IMR-90 (cell line): ENCODE measurements at regions not wholly inside any gene's neighbourhood (a gene's known extent, or its start where the extent isn't known, plus 50 kb on each side); places are given as distances from the start of the nearest gene placed in this dataset.

Experiments used
- ATAC-seq: fragments of 200-7000 bp; cut with Tn5 transposase; 2 replicates; pipeline ENCODE4 v1.9.1; 2020; ENCODE audit warnings: low read depth, mild to moderate bottlenecking, moderate library complexity
- BruUV-seq: library from RNA; stranded (reverse); fragments of 400-500 nt; replicated peaks from 2 replicates; lab custom pipeline; 2021; lab: Mats Ljungman, UMichigan
- CTCF ChIA-PET: fragments of 300-600 bp; formaldehyde crosslinking; extraction: SDS; loops from one replicate; lab custom pipeline; 2021; ENCODE audit warnings: antibody characterized with exemption; lab: Yijun Ruan, JAX
- POLR2A ChIA-PET: fragments of 300-600 bp; sonication (Branson Sonifier 250); formaldehyde crosslinking; loops from one replicate; lab custom pipeline; 2022; ENCODE audit warnings: antibody characterized with exemption; ENCODE audit not compliant: unreplicated experiment; lab: Charles Lee
- DNase-seq: peaks from one replicate; pipeline ENCODE4 v3.0.0; 2013
- H2AFZ ChIP-seq: replicated peaks from 2 replicates; pipeline ENCODE3; 2013; ENCODE audit warnings: low read length, mild to moderate bottlenecking; ENCODE audit not compliant: poor library complexity
- H2AK5ac ChIP-seq: 2 replicates; pipeline ENCODE4 v1.6.1; 2013; ENCODE audit warnings: low read depth, low read length, inconsistent platforms
- H2AK9ac ChIP-seq: replicated peaks from 2 replicates; pipeline ENCODE3; 2013; ENCODE audit warnings: mild to moderate bottlenecking, low read depth, low read length, moderate library complexity; ENCODE audit not compliant: poor library complexity
- H2BK120ac ChIP-seq: 2 replicates; pipeline ENCODE4 v1.6.1; 2013; ENCODE audit warnings: low read depth, low read length, inconsistent platforms
- H2BK15ac ChIP-seq: 3 replicates; pipeline ENCODE4 v1.6.1; 2013; ENCODE audit warnings: low read depth, low read length, inconsistent platforms
- H2BK20ac ChIP-seq: 2 replicates; pipeline ENCODE4 v1.6.1; 2013; ENCODE audit warnings: low read depth, mild to moderate bottlenecking, inconsistent platforms, low read length, moderate library complexity
- H2BK5ac ChIP-seq: 2 replicates; pipeline ENCODE4 v1.6.1; 2013; ENCODE audit warnings: mild to moderate bottlenecking, low read depth, low read length, inconsistent platforms; ENCODE audit not compliant: poor library complexity, severe bottlenecking
- H3K14ac ChIP-seq: replicated peaks from 2 replicates; pipeline ENCODE4 v1.6.1; 2013; ENCODE audit warnings: low read depth, low read length, inconsistent platforms
- H3K18ac ChIP-seq: 2 replicates; pipeline ENCODE4 v1.6.1; 2013; ENCODE audit warnings: low read depth, low read length, control low read depth
- H3K23ac ChIP-seq: 2 replicates; pipeline ENCODE4 v1.6.1; 2013; ENCODE audit warnings: low read depth, low read length, inconsistent platforms
- H3K27ac ChIP-seq: 2 replicates; pipeline ENCODE4 v1.5.1; 2013; ENCODE audit warnings: mild to moderate bottlenecking, control low read depth, low read length; ENCODE audit not compliant: insufficient read depth
- H3K27me3 ChIP-seq: 2 replicates; pipeline ENCODE4 v1.6.1; 2013; ENCODE audit warnings: low read length; ENCODE audit not compliant: control insufficient read depth, insufficient read depth
- H3K36me3 ChIP-seq: 2 replicates; pipeline ENCODE4 v1.6.1; 2013; ENCODE audit warnings: low read length, mixed read lengths; ENCODE audit not compliant: control insufficient read depth, insufficient read depth
- H3K4ac ChIP-seq: 2 replicates; pipeline ENCODE4 v1.6.1; 2013; ENCODE audit warnings: low read depth, low read length, inconsistent platforms
- H3K4me1 ChIP-seq: 2 replicates; pipeline ENCODE4 v1.6.1; 2013; ENCODE audit warnings: low read length, mixed read lengths; ENCODE audit not compliant: control insufficient read depth, insufficient read depth
- H3K4me2 ChIP-seq: 2 replicates; pipeline ENCODE4 v1.6.1; 2013; ENCODE audit warnings: low read depth, mild to moderate bottlenecking, control low read depth, low read length, moderate library complexity
- H3K4me3 ChIP-seq: 2 replicates; pipeline ENCODE4 v1.5.1; 2013; ENCODE audit warnings: low read depth, mild to moderate bottlenecking, control low read depth, low read length, moderate library complexity; ENCODE audit not compliant: insufficient read depth
- H3K56ac ChIP-seq: 2 replicates; pipeline ENCODE4 v1.6.1; 2013; ENCODE audit warnings: low read length, inconsistent platforms; ENCODE audit not compliant: insufficient read depth; ENCODE audit errors: extremely low read depth
- H3K79me1 ChIP-seq, 2 experiments: 2 replicates each; pipeline ENCODE4 v1.6.1; 2013; ENCODE audit warnings: low read length in 2 of 2, inconsistent platforms in 1 of 2, low read depth in 1 of 2
- H3K9ac ChIP-seq: 2 replicates; pipeline ENCODE4 v1.6.1; 2013; ENCODE audit warnings: low read depth, low read length, control low read depth
- H3K9me1 ChIP-seq: 2 replicates; pipeline ENCODE4 v1.6.1; 2013; ENCODE audit warnings: low read length, inconsistent platforms; ENCODE audit not compliant: insufficient read depth
- H3K9me3 ChIP-seq: 2 replicates; pipeline ENCODE4 v1.6.1; 2013; ENCODE audit warnings: low read length; ENCODE audit not compliant: control insufficient read depth, insufficient read depth
- H4K20me1 ChIP-seq: 2 replicates; pipeline ENCODE4 v1.6.1; 2013; ENCODE audit warnings: low read length, inconsistent platforms; ENCODE audit not compliant: insufficient read depth
- H4K5ac ChIP-seq: 2 replicates; pipeline ENCODE4 v1.6.1; 2013; ENCODE audit warnings: mild to moderate bottlenecking, low read depth, low read length, control low read depth
- H4K8ac ChIP-seq, 2 experiments: 2 replicates each; pipeline ENCODE4 v1.6.1; 2013; ENCODE audit warnings: low read depth in 2 of 2, low read length in 2 of 2, control low read depth in 1 of 2, inconsistent platforms in 1 of 2
- H4K91ac ChIP-seq: 2 replicates; pipeline ENCODE4 v1.6.1; 2013; ENCODE audit warnings: low read depth, low read length, inconsistent platforms; ENCODE audit not compliant: insufficient read depth
- BHLHE40 ChIP-seq: fragments of 150-350 bp; IDR thresholded peaks from 2 replicates; pipeline ENCODE4 v1.6.1; 2016; ENCODE audit warnings: mild to moderate bottlenecking, low read depth, low read length
- CEBPB ChIP-seq: IDR thresholded peaks from 2 replicates; pipeline ENCODE4 v1.6.1; 2012; ENCODE audit warnings: low read depth, low read length, improper control_type of control experiment
- CHD1 ChIP-seq: IDR thresholded peaks from 2 replicates; pipeline ENCODE4 v1.6.1; 2012; ENCODE audit warnings: low read depth, low read length, improper control_type of control experiment
- FOS ChIP-seq: fragments of 150-350 bp; IDR thresholded peaks from 2 replicates; pipeline ENCODE4 v1.6.1; 2016; ENCODE audit warnings: low read depth, low read length
- MAFK ChIP-seq: IDR thresholded peaks from 2 replicates; pipeline ENCODE4 v1.6.1; 2012; ENCODE audit warnings: low read depth, low read length, improper control_type of control experiment
- MAZ ChIP-seq: IDR thresholded peaks from 2 replicates; pipeline ENCODE4 v1.6.1; 2012; ENCODE audit warnings: low read depth, mild to moderate bottlenecking, low read length, improper control_type of control experiment, moderate library complexity, borderline replicate concordance
- MXI1 ChIP-seq: IDR thresholded peaks from 2 replicates; pipeline ENCODE4 v1.6.1; 2012; ENCODE audit warnings: low read depth, mild to moderate bottlenecking, low read length, moderate library complexity, borderline replicate concordance
- NFE2L2 ChIP-seq: fragments of 150-350 bp; IDR thresholded peaks from 2 replicates; pipeline ENCODE4 v1.6.1; 2016; ENCODE audit warnings: low read depth, mild to moderate bottlenecking, low read length
- RCOR1 ChIP-seq: IDR thresholded peaks from 2 replicates; pipeline ENCODE4 v1.6.1; 2012; ENCODE audit warnings: mild to moderate bottlenecking, low read length, improper control_type of control experiment; ENCODE audit not compliant: insufficient replicate concordance
- RFX5 ChIP-seq: IDR thresholded peaks from 2 replicates; pipeline ENCODE4 v1.8.0; 2012; ENCODE audit warnings: low read depth, mild to moderate bottlenecking, low read length, moderate library complexity
- SMC3 ChIP-seq: fragments of 150-350 bp; IDR thresholded peaks from 2 replicates; pipeline ENCODE4 v1.6.1; 2016; ENCODE audit warnings: low read depth, mild to moderate bottlenecking, antibody characterized with exemption, low read length, moderate library complexity
- WGBS, 2 experiments: methylation state at CpG; one replicate each; pipeline versions ENCODE4 v1.1.5 to v1.1.7; 2013; ENCODE audit warnings: missing lambda C conversion rate in 2 of 2; ENCODE audit not compliant: insufficient read length in 1 of 2; ENCODE audit errors: extremely low coverage in 2 of 2; 5-methylcytosine and 5-hydroxymethylcytosine counted together
- dilution Hi-C: fragments of 300-500 bp; cut with HindIII; formaldehyde crosslinking; loops from one replicate; pipeline ENCODE4 v1.14.3; 2018; ENCODE audit warnings: low sequenced_read_pairs; ENCODE audit not compliant: unreplicated experiment
- in situ Hi-C: fragments of 300-500 bp; cut with MboI; formaldehyde crosslinking; loops from 3 replicates; pipeline ENCODE4 v1.14.3; 2019; ENCODE audit warnings: low sequenced_read_pairs, inconsistent platforms, mixed read lengths
- intact Hi-C: fragments of 100-400 bp; cut with micrococcal nuclease; formaldehyde crosslinking; loops from 2 replicates; pipeline ENCODE4 v1.10.0; 2022
- TF ChIP-seq, protein P1 (sequence below): conservative IDR thresholded peaks from 2 replicates; pipeline ENCODE4 v1.5.1; 2012; ENCODE audit warnings: mild to moderate bottlenecking, low read depth, low read length, improper control_type of control experiment
- TF ChIP-seq, protein P2 (sequence below): fragments of 150-350 bp; IDR thresholded peaks from 2 replicates; pipeline ENCODE4 v1.6.1; 2017; ENCODE audit warnings: mild to moderate bottlenecking, antibody characterized with exemption, low read length, low read depth
- TF ChIP-seq, protein P3 (sequence below): fragments of 150-350 bp; IDR thresholded peaks from 2 replicates; pipeline ENCODE4 v1.6.1; 2016; ENCODE audit warnings: low read depth, mild to moderate bottlenecking, low read length, moderate library complexity, borderline replicate concordance

DNA sequence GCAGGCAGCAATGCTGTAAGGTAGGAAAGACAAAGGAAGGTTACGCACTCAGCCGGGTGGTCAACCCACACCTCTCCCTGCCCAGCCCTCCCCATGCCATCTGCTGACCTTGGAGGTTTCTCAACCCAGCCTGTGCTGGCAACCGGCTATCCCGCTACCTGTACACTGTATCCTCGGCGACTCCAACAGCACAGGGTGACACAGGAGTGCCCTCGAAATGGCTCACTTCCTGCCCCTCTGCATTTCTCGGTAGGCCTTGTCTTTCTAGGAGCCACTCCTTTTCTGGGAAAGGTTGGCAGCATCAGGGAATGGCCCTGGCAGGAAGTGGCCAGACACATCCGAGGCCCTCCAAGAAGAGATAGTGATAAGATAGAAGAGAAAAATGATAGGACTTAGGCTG, 124.0 kb downstream of the PROX1 start:
- no peak overlapping the region for H3K9ac ChIP-seq
- POLR2A ChIA-PET, result no interaction called here
- H2AFZ ChIP-seq, result no peak overlapping the region
- no peak overlapping the region for H3K4ac ChIP-seq
- ATAC-seq (no peak), DNase-seq (no peak)
- no peak overlapping the region for H3K56ac ChIP-seq
- H4K5ac ChIP-seq, result no peak overlapping the region
- H2BK20ac ChIP-seq, result no peak overlapping the region
- H3K4me2 ChIP-seq, result no peak overlapping the region
- peaks cover 2% of the 10 kb centered on the region; the same call in 1 of the 2 replicates for H3K27me3 ChIP-seq
- no peak overlapping the region for H3K27ac ChIP-seq
- no TSS peak for BruUV-seq
- no peak overlapping the region for H3K18ac ChIP-seq
- no peak overlapping the region for H3K4me3 ChIP-seq
- H3K36me3 ChIP-seq, result no peaks in the 10 kb centered on the region
- no peak overlapping the region for H2BK120ac ChIP-seq
- H4K8ac ChIP-seq, result no peak overlapping the region
- no peak overlapping the region for H2BK15ac ChIP-seq
- no peak overlapping the region for H4K91ac ChIP-seq
- H4K20me1 ChIP-seq, result no peaks in the 10 kb centered on the region
- H2AK9ac ChIP-seq, result no peak overlapping the region
- TF ChIP-seq MXI1, result no peak
- no peak for TF ChIP-seq BHLHE40
- TF ChIP-seq, protein P1, sequence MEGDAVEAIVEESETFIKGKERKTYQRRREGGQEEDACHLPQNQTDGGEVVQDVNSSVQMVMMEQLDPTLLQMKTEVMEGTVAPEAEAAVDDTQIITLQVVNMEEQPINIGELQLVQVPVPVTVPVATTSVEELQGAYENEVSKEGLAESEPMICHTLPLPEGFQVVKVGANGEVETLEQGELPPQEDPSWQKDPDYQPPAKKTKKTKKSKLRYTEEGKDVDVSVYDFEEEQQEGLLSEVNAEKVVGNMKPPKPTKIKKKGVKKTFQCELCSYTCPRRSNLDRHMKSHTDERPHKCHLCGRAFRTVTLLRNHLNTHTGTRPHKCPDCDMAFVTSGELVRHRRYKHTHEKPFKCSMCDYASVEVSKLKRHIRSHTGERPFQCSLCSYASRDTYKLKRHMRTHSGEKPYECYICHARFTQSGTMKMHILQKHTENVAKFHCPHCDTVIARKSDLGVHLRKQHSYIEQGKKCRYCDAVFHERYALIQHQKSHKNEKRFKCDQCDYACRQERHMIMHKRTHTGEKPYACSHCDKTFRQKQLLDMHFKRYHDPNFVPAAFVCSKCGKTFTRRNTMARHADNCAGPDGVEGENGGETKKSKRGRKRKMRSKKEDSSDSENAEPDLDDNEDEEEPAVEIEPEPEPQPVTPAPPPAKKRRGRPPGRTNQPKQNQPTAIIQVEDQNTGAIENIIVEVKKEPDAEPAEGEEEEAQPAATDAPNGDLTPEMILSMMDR, result no peak
- no peak for TF ChIP-seq CEBPB
- TF ChIP-seq CHD1, result no peak
- TF ChIP-seq FOS, result no peak
- no peak for TF ChIP-seq SMC3
- TF ChIP-seq MAFK, result no peak
- no peak for TF ChIP-seq NFE2L2
- TF ChIP-seq, protein P2, sequence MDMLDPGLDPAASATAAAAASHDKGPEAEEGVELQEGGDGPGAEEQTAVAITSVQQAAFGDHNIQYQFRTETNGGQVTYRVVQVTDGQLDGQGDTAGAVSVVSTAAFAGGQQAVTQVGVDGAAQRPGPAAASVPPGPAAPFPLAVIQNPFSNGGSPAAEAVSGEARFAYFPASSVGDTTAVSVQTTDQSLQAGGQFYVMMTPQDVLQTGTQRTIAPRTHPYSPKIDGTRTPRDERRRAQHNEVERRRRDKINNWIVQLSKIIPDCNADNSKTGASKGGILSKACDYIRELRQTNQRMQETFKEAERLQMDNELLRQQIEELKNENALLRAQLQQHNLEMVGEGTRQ, result no peak
- no peak for TF ChIP-seq RFX5
- TF ChIP-seq RCOR1, result no peak
- TF ChIP-seq MAZ, result no peak
- TF ChIP-seq, protein P3, sequence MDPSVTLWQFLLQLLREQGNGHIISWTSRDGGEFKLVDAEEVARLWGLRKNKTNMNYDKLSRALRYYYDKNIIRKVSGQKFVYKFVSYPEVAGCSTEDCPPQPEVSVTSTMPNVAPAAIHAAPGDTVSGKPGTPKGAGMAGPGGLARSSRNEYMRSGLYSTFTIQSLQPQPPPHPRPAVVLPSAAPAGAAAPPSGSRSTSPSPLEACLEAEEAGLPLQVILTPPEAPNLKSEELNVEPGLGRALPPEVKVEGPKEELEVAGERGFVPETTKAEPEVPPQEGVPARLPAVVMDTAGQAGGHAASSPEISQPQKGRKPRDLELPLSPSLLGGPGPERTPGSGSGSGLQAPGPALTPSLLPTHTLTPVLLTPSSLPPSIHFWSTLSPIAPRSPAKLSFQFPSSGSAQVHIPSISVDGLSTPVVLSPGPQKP, result no peak
- no peak overlapping the region for H2BK5ac ChIP-seq
- CTCF ChIA-PET, result no interaction called here
- no peaks in the 10 kb centered on the region; the same call in 1 of the 2 replicates for H3K4me1 ChIP-seq
- no peaks in the 10 kb centered on the region for H3K9me3 ChIP-seq
- H3K23ac ChIP-seq, result no peak overlapping the region
- no peaks in the 10 kb centered on the region for H3K9me1 ChIP-seq
- 73% methylated on average over 3 of the region's 9 CpGs; no CpG with 5 or more reads in 1 of the 2 experiments for WGBS, 2 experiments
- no peaks in the 10 kb centered on the region for H3K79me1 ChIP-seq
- intact Hi-C loops (no loop called here), dilution Hi-C loops (no loop called here), in situ Hi-C loops (no loop called here)
- H3K14ac ChIP-seq, result no peak overlapping the region
- H2AK5ac ChIP-seq, result no peak overlapping the region
